NCI-H2196 treated with DMSO at 0.1 percent for 48 hours (cell line): ENCODE measurements at regions not wholly inside any gene's neighbourhood (a gene's known extent, or its start where the extent isn't known, plus 50 kb on each side); places are given as distances from the start of the nearest gene placed in this dataset.

Experiments
- DNase-seq: peaks from one replicate; lab custom pipeline; 2025; ENCODE audit not compliant: unreplicated experiment; lab: John Stamatoyannopoulos, UW

DNA sequence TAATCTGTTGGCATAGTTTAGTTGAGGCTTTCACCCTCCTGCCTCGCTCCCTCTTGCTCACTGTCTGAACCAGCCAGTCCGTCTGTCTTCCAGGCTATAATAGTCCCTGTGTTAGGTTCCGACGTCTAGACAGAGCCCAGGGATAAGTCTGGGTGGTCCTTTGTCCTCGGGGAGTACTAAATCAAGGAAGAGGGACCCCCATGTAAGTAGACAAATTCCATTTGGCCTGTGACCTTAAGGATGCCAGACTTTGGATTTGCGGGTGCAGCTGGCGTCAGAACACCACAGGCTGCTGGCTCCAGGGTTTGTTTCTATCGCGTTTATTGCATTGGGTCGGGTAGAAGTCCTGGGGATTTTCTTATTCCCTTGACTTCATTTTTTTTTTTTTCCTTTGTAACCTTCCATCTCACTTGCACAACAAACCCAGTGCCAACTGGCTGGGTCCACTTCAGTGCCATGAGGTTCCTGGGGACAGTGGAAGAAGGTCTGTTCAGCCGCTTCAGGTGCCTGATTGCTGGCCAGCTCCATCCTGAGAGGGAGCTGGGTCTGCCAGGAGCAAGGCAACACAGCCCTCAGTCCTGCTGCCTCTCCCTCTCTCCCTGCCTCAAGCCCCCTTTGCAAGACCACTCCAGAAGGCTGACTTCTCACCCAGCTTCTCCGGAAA lies 95.4 kb upstream of the KLHL25 start:
- no peak for DNase-seq

DNA sequence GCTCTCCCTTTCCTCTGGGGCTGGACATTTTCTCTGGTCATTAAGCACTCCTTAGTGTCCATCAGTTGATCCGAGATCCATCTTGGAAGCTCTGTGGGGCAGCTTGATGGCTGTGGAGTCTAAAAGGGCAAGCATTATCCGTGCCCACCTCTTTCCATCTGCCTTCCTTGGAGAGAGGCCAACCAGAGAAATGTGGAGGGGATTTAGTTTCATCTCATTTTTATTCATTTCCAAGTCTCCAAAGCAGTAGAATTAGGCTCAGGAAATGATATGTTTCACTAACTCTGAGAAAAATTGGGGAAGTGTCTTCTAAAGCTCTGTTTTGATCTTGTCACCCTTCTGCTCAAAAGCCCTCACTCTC lies 95.9 kb upstream of the KLHL25 start:
- no peak for DNase-seq

DNA sequence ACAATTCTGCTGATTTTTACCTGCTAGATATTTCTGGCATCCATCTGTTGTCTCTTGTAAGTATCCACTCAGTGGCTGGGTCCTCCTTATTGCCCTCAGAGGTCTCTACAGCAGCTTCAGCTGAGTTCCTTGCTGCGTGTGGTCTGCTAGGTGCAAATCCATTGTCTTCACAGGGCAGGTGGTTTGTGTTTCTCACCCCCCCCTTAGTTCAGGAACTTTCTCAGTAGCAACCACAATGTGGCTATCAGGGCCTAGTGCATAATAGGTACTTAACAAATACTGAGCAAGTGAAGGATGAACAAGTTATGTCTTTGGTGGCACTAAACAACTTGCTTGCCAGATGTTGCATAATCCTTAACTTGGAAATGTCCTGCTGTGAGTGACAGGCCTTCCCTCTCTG lies 96.7 kb upstream of the KLHL25 start:
- DNase-seq, result no peak

DNA sequence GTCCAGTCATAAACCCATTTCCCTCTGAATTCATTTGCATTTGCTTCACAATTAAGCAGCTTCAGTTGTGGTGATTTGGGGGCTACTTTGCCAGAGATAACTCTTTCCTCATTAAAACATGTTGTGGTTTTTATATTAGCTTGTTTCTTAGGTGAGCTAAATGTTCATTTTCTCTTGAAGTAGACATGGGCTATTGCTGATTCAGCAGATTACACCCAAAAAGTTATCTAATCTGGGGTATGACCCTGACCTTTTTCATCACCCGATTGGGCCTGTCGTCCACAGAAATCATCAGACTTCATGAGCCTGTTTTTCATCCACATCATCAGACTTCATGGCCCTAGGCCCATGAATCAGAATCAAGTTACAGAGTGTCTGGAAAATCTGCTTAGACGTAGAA lies 97.5 kb upstream of the KLHL25 start:
- DNase-seq, result no peak

DNA sequence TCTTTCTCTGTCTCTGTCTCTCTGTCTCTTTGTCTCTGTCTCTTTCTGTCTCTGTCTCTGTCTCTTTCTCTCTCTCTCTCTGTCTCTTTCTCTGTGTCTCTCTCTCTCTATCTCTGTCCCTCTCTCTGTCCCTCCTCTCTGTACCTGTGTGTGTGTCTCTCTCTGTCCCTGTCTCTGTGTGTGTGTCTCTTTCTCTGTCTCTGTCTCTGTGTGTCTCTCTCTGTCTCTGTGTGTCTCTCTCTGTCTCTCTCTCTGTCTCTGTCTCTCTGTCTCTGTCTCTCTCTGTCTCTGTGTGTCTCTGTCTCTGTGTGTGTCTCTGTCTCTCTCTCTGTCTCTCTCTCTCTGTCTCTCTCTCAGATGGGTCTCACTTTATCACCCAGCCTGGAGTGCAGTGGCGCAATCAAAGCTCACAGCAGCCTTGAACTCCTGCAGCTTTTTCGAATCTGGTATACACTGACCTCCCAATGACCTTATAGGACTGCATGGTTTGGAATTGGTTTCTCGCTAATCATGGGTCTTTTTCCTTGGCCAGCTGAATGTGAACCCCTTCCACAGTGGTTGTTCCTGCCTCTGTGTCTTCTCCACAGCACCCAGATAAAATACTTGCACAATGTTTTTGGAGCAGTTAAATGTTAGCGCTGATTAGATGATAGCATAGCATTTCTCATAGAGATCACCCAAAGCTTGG lies 102.6 kb upstream of the KLHL25 start:
- DNase-seq, result no peak

DNA sequence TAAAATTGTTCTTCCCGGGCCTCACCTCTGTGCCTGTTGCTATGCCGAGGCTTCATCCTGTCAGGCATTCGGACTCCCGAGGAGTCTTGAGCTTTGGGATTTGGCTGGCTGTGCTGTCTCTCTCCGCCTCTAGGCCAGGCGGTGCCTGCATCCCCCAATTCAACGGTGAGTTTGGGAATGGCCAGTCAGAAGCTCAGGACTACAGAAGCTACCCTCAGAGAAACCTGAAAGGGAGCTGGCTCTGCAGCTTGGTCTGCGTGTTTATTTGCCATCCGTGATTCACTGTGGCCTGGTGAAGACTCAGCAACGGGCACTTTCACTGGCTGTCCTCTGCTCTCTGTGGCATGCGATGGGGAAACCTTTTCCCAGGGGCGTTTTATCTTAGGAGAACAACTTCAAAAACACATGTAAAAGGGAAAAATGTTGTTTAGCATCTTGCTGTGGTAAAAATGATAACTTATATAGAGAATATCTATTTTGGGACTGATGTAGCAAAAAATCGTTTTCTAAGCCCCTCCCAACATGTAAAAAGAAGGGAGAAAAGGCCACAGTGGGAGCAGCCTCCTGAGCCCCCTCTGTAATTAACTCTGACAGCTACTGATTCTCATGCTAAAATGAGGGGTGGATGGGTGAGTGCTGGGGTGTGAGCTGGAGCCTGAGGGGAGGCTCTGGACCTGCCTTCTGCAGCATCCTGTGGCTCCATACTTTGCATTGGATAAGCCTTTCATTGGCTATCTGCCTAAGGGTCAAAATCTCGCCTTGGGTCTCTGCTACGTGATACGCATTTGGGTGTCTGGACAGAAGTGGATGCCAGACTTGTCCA lies 103.4 kb upstream of the KLHL25 start:
- no peak for DNase-seq

DNA sequence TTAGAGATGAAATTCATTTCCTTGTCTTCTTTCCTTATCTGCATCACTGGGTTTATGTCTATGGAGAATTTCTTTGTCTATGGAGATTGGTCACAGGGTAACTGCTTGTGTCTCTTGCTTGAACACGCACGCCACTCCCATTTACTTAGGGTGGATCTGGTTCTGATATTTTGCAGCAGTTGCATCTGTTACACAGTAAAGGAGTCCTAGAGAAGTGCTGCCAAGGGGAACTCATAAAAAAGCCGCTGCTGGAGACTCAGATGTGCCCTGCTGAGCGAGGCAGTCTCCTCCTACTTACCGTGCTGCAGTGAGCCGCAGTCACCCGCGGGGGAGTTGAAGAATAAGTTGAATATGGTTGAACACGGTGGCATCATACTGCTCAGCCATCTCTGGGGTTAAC lies 105.2 kb upstream of the KLHL25 start:
- no peak for DNase-seq

DNA sequence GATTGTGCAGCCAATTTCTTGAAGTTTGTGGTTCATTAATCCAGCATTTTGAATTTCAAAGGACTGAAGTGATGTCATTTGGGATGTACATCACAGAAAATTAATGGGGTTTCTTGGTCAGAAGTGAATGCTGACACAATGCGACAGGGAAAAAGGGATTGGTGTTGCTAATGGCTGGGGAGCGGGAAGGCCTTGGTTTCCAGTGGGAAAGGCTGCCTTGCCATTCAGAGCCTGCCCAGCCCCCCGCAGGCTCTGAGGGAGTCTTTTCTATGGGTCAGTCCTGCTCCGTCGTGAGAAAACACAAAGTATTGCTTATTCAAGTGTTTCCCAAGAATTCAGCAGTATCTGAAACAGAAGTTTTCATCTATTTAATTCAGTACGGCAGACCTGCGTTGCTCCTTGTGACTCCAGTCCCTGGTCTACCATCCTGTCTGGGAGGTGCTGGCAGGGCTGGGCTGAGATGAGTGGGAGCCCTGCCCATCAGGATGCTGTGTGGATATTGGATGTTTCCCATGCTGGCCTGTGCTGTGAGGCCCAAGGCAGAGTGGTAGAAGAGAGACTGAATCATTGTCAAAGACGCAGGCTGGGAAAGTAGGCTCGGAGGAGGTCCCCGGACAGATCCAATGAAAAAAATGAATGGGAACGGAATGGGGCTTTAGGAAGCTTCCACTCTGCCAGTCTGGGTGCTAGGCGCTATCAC lies 111.2 kb upstream of the KLHL25 start:
- DNase-seq, result no peak

DNA sequence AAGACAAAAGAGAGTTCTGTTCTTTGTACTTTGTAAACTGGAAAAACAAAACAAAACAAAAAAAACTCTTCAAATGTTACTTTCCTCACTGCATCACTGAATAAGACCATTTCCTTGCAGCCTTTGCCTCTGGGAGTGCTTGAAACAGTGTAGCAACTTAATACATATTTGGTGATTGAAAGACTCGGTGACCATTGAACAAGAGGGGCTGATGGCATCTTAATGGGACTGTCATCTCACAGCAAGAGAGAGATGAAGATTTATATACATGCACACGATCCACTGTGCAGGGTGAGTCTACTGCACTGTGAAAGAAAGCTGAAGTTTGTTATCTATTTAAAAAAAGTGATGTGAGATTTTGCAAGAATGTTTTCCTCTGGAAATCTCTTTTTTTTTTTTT lies 111.9 kb upstream of the KLHL25 start:
- no peak for DNase-seq

DNA sequence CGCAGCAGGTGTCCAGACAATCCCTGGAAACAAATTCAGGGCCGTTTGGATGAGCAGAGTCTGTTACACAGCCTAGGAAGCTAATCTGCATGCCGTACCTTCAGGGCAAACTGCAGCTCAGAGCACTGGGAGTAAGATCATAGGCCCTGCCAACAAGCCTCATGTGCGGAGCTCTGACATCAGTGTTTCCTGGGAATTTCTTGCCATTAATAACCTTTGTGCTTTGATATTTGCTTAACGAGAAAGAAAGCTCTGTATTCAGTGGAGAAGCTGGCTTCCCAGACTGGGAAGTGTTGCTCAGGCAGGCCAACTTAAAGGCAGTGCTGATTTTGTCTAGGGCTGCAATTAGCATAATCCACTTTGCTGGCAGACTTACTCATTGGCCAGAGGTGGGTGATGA lies 116.1 kb upstream of the KLHL25 start:
- no peak for DNase-seq

DNA sequence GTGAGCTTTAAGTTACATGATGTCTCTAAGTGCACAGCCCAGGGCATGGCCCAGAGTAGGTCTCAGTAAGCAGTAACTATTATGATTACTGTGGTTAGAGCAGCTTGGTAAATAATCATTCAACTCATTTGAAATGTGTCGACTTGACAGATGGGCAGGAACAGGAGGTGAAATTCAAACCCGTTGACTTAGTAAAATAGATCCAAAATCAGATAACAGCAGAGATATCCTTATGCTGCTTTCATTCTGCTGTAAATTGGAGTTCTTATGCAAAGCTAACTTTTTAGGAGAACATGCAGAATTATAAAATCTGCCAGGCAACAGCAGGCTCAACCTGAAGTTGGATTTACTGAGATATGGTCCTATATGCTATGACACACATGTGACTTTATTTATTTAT lies 118.7 kb upstream of the KLHL25 start:
- no peak for DNase-seq

DNA sequence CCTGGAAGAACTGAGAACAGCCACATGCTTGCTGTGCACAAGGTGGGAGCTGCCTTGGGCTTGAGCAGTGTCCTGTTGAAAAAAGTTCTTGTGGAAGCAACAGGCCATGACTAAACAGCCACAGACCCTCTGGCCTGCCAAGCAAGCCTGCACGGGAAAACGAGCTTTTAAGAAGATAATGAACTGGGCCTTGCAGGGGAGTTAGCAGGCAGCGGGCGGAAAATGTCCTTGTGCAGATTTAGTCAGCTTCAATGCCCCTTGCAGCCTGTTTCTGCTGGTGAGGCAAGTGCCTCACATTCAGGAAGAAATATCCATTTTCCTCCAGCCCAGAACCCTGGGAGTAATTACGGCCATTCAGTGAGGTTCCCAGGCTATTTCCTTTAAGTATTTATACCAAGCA lies 126.2 kb upstream of the KLHL25 start:
- DNase-seq, result no peak

DNA sequence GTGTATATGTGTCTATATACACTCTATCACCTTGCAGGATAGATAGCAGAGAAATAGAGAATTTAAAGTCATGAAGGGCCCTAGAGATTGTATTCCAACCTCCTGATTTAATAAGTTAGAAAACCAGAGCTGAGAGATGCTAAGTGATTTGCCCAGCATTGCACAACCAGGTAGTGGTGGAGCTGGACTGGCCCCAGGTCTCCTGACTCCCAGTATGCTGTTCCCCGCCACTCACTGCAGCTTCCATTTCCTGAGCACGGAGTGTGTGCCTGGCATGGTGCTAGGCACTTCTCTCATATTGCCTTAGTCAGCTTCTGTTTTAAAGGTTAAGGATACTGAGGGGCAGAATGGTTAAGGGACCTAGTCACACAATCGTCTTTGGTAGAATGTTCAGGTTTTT lies 129.4 kb upstream of the KLHL25 start:
- DNase-seq, result no peak

DNA sequence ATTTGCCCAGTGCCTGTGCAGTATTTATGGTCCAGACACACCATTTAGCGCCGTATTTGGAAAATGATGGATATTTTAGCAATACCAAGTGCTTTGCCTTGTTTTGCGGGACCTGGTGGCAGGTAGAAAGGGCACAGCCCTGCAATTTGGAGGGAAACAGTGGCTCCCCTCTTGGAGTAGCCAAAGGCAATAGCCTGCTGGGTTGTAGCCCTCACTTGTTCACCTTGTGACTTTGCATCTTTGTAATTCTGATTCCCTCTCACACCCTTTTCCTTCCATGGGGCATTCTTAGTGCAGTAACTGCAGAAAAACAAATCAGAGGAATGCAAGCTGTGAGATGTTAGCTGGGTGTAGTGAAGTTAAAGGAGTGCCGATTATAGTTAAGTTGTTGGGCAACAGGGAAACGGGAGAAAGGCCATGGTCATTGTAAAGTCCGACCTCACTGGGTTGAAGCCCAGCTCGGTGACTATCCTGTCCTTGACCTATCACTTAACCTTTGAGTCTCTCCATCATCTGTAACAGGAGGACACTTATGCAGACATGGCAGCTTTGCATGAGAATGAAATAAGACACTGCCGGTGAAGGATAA lies 131.0 kb upstream of the KLHL25 start:
- no peak for DNase-seq

DNA sequence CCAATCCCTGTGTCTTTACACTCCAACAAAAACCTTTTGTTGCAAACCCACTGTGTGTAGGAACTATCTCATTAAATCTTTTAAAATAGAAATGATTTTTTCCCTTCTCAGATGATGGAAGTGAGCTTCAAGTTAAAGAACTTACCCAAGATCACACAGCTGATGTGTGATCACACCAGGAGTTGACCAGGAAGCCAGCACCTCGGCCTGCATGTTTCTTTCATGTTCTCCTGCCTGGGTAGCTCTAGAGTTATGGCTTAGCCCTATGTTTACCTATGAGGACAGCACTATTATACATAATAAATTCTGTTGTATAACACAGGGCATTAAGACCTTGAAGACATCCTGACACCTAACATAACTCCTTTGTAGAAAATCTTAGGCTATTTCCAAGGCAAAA lies 132.1 kb upstream of the KLHL25 start:
- DNase-seq, result no peak

DNA sequence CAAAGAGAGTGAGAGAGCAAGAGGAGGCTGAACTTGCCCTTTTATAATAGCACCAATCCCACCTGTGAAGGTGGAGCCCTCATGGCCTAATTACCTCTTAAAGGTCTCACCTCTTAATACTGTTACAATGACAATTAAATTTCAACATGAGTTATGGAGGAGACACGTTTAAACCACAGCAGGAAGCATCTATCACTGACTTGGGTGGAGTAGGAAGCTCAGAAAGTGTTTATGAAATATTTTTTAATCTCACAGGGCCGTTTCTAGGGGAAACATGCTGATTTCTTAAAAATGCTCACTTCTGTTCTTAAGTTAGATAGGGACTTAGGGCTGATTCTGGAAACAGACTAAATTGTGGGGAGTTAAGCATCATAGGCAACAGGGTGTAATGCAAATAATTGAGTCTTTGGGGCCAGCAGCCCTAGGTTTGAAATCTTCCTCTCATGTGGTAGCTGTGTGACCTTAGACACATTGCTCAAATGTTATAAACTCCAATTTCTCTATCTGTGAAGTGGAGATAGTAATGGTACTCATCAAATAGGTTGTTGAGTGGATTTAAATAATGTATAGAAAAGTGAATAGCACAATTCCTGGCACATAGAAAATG lies 133.3 kb upstream of the KLHL25 start:
- no peak for DNase-seq

DNA sequence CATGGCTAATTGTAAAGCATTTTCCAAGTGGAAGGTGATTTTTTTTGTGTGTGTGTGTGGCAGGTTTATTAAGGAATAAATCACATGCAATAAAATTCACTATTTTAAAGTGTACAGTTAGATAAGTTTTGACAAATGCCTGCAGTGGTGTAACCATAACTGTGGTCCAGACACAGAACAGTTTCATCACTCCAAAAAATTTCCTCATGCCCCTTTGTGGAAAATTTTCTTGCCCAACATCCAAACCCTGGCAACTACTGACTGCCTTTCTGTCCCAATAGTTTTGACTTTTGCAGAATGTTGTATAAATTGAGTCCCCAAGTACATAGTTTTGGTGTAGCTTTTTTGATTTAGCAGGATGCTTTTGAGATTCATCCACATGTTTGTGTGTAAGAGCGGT lies 135.1 kb upstream of the KLHL25 start:
- no peak for DNase-seq

DNA sequence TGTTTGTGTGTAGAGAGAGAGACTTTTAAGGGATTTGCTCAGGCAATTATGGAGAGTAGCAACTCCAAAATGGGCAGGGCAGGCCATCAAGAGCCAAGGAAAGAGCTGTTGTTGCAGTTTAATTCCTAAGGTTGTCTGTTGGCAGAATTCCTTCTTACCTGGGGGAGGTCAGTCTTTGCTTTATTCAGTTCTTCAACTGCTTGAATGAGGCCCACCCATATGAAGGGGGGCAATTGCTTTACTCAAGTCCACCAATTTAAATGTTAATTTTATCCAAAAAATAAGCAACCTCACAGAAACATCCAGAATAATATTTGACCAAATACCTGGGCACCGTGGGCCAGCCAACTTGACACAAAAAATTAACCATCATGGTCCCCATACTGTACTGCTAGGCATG lies 137.7 kb upstream of the KLHL25 start:
- DNase-seq, result no peak

DNA sequence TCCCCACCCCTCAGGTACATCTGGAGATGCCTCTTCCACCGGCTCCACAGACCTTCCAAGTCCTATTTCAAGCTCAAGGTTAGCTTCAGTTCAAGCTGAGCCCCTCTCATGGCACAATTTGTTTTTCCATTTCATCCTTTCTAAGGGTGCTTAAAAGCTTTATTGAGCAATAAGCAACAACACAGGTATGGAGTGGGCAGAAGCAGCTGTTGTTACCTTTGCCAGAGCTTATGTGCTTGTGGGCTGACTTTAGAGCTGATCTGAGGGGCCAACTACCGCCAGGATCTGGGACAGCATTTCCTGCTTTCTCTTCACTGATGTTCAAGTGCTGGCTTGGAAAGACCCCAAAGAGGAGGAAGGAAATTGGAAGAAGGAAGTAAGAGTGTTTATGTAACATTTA lies 140.0 kb upstream of the KLHL25 start:
- no peak for DNase-seq

DNA sequence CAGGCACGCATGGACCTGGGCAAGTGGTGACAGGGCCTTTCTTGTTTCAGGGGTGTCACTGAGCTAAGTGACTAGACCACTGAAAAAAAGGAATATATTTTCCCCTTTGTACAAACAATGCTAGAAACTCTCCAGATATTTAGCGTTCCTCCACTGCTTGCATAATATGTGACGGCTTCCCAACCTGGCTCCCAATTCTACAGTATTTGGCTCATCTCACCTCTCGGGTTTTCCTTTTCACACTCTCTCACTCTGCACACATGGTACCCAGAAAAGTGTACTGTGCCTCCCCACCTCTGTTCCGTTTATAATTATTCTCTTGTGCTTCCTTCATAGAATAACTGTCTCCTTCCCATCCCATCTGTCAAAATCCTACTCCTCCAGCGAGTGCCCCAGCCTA lies 140.5 kb upstream of the KLHL25 start:
- no peak for DNase-seq

DNA sequence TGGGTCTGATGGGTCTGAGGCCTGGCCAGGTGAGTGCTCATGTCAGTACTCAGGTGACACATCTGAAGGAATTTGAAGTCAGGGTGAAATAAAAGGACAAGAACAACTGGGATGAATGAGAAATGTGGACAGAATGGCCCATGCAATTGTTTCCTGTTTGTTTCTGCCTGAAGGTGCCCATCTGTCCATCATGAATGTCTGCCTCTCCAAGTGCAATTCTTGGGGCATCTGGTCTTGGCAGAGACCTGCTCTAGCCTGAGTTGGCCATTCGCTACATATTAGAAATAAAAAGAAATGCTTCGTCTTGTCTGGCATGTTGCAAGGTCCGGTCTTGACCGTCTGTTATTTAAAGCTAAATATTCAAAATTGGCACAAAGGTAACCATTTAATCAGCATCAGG lies 142.0 kb upstream of the AGBL1 start:
- no peak for DNase-seq
